Progenitor cell of endocrine pancreas (in vitro differentiated cells): ENCODE measurements at regions not wholly inside any gene's neighbourhood (a gene's known extent, or its start where the extent isn't known, plus 50 kb on each side); places are given as distances from the start of the nearest gene placed in this dataset.

ENCODE experiments used
- DNase-seq: peaks from one replicate; pipeline ENCODE4 v3.0.0; 2021; ENCODE audit warnings: low spot score; ENCODE audit not compliant: unreplicated experiment
- H3K27ac Mint-ChIP-seq: 2 replicates; pipeline ENCODE4 v1.8.0; 2021; ENCODE audit warnings: mild to moderate bottlenecking, moderate library complexity, mixed read lengths
- H3K27me3 Mint-ChIP-seq: 2 replicates; pipeline ENCODE4 v1.8.0; 2021; ENCODE audit warnings: mixed read lengths
- H3K36me3 Mint-ChIP-seq: 2 replicates; pipeline ENCODE4 v1.8.0; 2022; ENCODE audit warnings: mixed read lengths; ENCODE audit not compliant: insufficient read depth
- H3K4me1 Mint-ChIP-seq: 2 replicates; pipeline ENCODE4 v1.8.0; 2021; ENCODE audit warnings: low read depth, mixed read lengths
- H3K4me3 Mint-ChIP-seq: 2 replicates; pipeline ENCODE4 v1.8.0; 2021; ENCODE audit warnings: low read depth, mild to moderate bottlenecking, moderate library complexity, mixed read lengths
- H3K9me3 Mint-ChIP-seq: 2 replicates; pipeline ENCODE4 v1.8.0; 2021; ENCODE audit warnings: low read depth, mixed read lengths
- CTCF ChIP-seq: fragments of 200-600 bp; sonication (generic); IDR thresholded peaks from one replicate; pipeline ENCODE4 v1.5.0; 2021; ENCODE audit warnings: antibody characterized with exemption, mild to moderate bottlenecking; ENCODE audit not compliant: unreplicated experiment

- Mint-ChIP-seq H3K4me3 (no peak overlapping the region), H3K4me1 (peaks cover 17% of the 10 kb centered on the region), H3K27me3 (no peaks in the 10 kb centered on the region), H3K27ac (no peak overlapping the region), H3K9me3 (peaks cover 5% of the 10 kb centered on the region), H3K36me3 (no peaks in the 10 kb centered on the region)
- TF ChIP-seq CTCF, result no peak
- DNase-seq, result no peak
Observed at GRCh38 chr7:142698429-142698828, 50.8 kb upstream of the PRSS1 start.

GRCh38 chr7:142697270-142697669, 52.0 kb upstream of the PRSS1 start:
- Mint-ChIP-seq H3K27me3 (no peaks in the 10 kb centered on the region), H3K36me3 (no peaks in the 10 kb centered on the region), H3K9me3 (peaks cover 3% of the 10 kb centered on the region), H3K4me1 (peaks cover 18% of the 10 kb centered on the region), H3K4me3 (no peak overlapping the region), H3K27ac (no peak overlapping the region)
- TF ChIP-seq CTCF, result no peak
- DNase-seq, result no peak

- Mint-ChIP-seq H3K4me3 (no peak overlapping the region), H3K27ac (no peak overlapping the region), H3K9me3 (peaks cover 3% of the 10 kb centered on the region), H3K4me1 (peaks cover 18% of the 10 kb centered on the region), H3K27me3 (no peaks in the 10 kb centered on the region), H3K36me3 (no peaks in the 10 kb centered on the region)
- no peak for TF ChIP-seq CTCF
- DNase-seq, result no peak
Observed at GRCh38 chr7:142696456-142697179, 52.7 kb upstream of the PRSS1 start.

- no peak for TF ChIP-seq CTCF
Observed at GRCh38 chr7:142693911-142694310, 55.4 kb upstream of the PRSS1 start.

GRCh38 chr7:142690554-142691182, 58.6 kb upstream of the PRSS1 start:
- H3K9me3 Mint-ChIP-seq, result no peaks in the 10 kb centered on the region
- peaks cover 6% of the 10 kb centered on the region for H3K4me1 Mint-ChIP-seq
- H3K36me3 Mint-ChIP-seq, result no peaks in the 10 kb centered on the region
- H3K4me3 Mint-ChIP-seq, result no peak overlapping the region
- no peak overlapping the region for H3K27ac Mint-ChIP-seq
- TF ChIP-seq CTCF, result no peak
- DNase-seq, result no peak
- no peaks in the 10 kb centered on the region for H3K27me3 Mint-ChIP-seq

More at GRCh38 chr7:142693911-142694310, 55.4 kb upstream of the PRSS1 start:
- H3K4me1 Mint-ChIP-seq, result peaks cover 21% of the 10 kb centered on the region
- H3K4me3 Mint-ChIP-seq, result no peak overlapping the region
- no peaks in the 10 kb centered on the region for H3K36me3 Mint-ChIP-seq
- no peaks in the 10 kb centered on the region for H3K27me3 Mint-ChIP-seq
- H3K9me3 Mint-ChIP-seq, result peaks cover 3% of the 10 kb centered on the region
- no peak for DNase-seq
- no peak overlapping the region for H3K27ac Mint-ChIP-seq
